Frontal cortex (tissue), 3 donors: ENCODE measurements at regions not wholly inside any gene's neighbourhood (a gene's known extent, or its start where the extent isn't known, plus 50 kb on each side); places are given as distances from the start of the nearest gene placed in this dataset.

Experiments used
- DNase-seq, 2 donors: peaks; one replicate each; pipeline ENCODE4 v3.0.0; 2012; ENCODE audit warnings: low spot score in 2 of 2
- FAIRE-seq: peaks from 2 replicates; lab custom pipeline; 2012; peaks lifted over from hg19 to GRCh38; lab: Jason Lieb, UNC
- donor health status: control.
- donor health status: control.
- donor health status: control.

- FAIRE-seq (no peak), DNase-seq (no peak)
Measured at GRCh38 chr4:18914182-18914581, 892.6 kb upstream of the LCORL start.

- DNase-seq: no peak
- no peak for FAIRE-seq
Measured at GRCh38 chr4:18894928-18895327, 873.4 kb upstream of the LCORL start.

DNA sequence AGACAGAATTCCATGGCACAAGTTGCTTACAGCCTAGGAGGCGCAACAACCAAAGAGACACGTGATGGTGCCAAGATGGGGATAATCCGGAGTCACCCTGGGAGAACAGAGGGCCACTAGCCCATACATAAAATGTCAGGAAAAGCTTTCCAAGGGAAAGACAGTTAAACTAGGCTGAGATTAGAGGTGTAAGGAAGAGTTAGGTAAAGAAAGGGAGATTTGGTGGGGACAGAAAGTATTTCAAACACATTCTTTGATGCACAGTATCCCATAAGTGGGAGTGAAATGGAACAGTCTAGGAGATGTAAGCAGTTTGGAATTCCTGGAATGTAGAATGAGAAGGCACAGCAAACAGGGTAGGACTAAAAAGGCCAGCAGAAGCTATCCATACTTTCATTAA lies 860.9 kb upstream of the LCORL start:
- DNase-seq: no peak
- FAIRE-seq: no peak

DNA sequence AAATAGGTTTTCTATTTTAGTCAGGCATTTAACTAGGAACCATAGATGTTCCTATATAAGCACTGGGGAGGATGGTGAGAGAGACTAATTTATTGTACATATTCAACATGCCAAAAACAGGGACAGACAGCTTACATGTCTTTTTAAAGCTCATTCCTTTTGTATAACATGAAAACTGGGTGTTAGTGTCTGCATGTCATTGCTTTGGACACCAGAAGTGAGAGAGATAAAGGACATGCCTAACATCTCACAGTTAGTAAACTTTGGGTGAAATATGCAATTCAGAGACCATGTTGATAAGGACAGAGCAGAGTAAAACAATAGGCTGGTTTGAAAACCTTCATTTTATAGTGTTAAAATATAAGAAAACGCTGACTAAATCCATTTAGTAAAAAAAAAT lies 860.0 kb upstream of the LCORL start:
- DNase-seq (no peak), FAIRE-seq (no peak)

GRCh38 chr4:18880871-18881270 lies 859.3 kb upstream of the LCORL start:
- DNase-seq: no peak

GRCh38 chr4:18878561-18878960 lies 857.0 kb upstream of the LCORL start:
- DNase-seq (no peak), FAIRE-seq (no peak)

More at GRCh38 chr4:18880871-18881270, 859.3 kb upstream of the LCORL start:
- no peak for FAIRE-seq

- no peak for FAIRE-seq
- no peak for DNase-seq
Measured at GRCh38 chr4:18869166-18869565, 847.6 kb upstream of the LCORL start.

DNA sequence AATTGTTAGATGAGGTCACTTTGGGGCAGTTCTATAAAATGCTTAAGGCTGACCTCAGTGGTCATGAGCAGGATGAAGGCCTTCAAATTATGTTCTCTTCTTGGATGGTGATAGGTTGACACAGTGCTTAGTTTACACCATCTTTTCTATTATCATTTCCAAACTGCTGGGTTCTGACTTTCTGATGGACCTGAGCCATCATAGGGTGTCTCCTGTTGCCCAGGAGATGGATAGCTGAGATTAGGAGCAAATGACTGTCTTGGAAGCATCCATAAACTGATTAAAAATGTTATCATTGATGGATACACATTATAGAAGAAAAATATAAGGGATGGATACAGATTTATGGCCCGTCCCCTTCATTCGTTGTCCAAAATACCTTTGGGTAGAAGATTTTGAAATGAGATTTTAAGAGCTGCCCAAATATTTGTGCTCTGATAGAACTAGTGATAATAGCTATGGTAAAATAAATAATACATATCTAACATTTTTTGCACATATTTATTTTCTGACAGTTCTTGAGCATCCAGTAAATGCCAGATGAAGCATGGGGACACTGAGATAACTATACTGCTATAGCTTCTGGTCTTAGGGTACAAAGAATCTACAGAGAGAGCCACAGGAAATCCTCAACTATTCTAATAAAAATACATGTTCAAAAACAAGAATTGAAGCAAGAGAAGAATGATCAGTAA lies 839.4 kb upstream of the LCORL start:
- no peak for FAIRE-seq

GRCh38 chr4:18859468-18859867 lies 837.9 kb upstream of the LCORL start:
- FAIRE-seq (no peak), DNase-seq (no peak)

More for the DNA sequence above, 839.4 kb upstream of the LCORL start:
- DNase-seq: no peak

DNA sequence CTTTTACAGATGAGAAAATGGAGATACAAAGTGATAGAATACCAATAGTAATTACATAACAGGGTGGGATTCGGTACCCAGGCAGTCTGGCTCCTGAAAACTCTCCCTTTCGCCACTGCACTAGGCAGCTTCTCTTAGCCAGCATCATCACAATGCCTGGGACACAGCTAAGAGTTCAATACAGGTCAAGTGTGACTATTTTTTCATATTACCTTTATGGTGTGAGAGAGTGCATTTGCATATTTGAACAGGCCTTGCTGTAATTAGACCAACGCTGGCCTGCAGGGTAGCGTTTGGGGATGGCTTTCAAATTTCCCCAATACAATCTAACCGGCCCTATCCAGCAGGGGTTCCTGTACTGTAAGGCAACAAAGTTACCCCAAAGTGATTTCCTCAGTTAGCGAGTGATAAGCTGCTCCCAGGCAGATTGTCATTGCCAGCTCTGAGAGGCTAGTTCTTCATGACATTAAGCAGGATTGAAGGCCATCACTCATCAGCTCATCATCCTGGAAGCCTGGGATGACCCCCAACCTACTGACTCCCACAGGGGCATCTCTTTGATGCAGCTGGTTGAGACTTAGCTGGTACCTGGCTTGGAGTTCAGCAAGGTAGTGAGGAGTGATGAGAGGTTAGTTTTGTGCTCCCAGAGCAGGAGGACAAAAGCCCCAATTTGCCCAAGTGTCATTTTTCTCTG lies 836.8 kb upstream of the LCORL start:
- DNase-seq: no peak
- no peak for FAIRE-seq

DNA sequence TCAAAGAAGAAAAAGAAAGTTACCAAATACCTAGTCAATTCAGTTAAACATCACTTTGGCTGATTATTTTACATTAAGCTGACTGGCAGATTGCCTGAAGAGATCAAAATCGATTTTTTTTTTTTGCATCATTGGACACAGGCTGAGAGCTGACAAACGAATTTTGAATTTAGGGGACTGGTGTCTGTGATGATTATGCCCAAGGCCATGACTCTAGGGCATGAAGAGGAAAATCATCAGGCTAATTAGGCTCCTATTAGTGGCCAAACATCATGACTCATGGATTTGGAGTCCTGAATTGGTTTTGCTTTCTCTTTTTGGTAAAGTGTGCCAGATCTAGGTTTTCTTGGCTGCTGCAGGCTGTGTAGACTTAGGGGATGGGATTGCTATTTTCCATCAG lies 829.3 kb upstream of the LCORL start:
- DNase-seq (no peak), FAIRE-seq (no peak)

DNA sequence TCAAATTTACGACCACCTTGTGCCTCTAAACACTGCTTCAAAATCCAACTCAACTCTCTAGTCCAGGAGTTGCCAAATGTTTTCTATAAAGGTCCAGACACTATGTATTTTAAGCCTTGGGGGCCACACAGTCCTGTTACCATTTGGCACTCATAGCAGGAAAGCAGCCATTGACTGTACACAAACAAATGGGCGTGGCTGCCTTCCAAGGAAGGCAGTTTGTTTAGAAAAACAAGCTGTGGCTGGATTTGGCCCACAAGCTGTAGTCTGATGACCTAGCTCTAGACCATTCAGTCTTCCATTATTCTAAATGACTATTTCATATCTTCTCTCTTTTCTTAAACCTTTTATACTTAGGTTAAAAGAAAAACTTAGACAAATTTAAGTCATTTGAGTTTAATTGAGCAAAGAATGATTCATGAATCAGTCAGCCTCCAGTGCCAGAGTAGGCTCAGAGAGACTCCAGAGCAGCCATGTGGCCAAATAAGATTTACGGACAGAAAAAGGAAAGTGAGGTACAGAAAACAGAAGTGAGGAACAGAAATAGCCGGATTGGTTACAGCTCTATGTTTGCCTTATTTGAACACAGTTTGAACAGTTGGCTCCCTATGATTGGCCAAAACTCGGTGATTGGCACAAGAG lies 825.8 kb upstream of the LCORL start:
- FAIRE-seq (no peak), DNase-seq (no peak)

DNA sequence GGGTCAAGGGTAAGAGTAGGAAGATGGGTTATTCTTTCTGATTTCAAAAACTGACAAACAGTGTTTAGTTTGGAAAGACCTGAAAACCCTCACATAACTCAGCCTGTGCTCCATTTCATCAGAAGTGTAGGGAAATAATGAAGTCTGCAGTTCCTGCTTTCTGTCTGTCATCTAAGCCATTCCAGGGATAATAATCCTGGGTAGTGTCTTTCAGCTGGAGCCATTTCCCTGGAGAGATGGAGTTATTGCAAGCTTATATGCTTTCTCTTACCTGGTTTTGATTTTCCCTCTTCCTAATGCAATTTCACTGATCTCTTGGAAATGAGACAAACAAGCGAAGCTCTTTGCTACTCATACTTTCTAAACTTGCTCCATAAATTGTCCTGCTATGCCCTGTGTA lies 824.8 kb upstream of the LCORL start:
- DNase-seq: no peak
- no peak for FAIRE-seq

DNA sequence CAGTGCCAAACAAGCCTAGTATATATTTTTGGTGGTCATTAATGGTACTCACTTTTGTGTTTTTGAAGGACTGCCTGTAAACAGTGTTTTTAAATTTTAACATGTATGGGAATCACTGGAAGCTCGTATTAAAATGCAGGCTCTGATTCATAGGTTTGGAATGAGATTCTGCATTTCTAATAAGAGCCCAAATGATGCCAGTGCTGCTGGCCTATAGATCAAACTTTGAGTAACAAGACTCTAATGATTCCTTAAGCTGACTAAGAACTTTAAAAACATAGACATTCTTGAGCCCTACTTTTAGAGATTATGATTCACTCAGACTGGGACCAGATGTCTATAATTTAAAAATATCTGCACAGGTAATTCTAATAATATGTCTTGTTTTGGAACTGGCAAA lies 823.2 kb upstream of the LCORL start:
- DNase-seq (no peak), FAIRE-seq (no peak)

DNA sequence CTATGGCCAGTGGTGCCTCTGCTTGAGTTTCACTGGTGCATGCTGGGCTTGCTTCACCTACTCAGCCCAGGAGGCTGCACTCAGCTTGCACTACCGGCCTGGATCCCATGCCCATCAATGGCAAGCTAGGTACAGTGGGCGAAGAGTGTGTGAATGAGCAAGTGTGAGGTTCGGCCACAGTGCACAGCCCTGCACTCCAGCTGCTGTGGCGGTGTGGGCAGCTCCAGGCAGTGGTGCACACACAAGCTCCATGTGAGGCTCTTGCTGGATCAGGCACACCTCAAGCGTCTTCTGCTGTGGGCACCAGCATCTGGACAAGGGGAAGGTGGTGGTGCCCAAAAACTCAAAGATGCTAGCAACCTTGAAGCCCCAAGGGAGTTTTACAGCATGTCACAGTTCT lies 820.9 kb upstream of the LCORL start:
- FAIRE-seq (no peak), DNase-seq (no peak)

GRCh38 chr4:18840481-18840880 lies 818.9 kb upstream of the LCORL start:
- FAIRE-seq: no peak
- DNase-seq: no peak

DNA sequence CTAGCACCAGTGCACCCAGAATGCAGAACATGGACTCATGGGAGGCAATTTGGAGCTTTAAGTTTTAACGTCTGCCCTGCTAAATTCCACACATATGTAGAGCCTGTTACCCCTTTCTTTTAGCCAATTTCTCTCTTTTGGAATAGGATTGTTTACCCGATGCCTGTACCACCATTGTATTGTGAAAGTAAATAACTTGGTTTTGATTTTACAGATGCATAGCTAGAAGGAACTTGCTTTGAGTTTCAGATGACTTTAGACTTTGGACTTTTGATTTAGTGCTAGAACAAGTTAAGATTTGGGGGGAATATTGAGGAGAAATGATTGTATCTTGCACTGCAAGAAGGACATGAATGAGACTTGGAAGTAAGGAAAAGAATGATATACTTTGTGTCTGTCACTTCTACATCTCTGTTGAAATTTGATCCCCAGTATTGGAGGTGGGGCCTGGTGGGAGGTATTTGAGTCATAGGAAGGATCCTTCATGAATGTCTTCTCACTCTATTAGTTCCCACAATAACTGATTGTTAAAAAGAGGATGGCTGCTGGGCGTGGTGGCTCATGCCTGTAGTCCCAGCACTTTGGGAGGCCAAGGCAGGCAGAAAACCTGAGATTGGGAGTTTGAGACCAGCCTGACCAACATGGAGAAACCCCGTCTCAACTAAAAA lies 794.8 kb upstream of the LCORL start:
- DNase-seq (no peak), FAIRE-seq (no peak)

GRCh38 chr4:18815779-18816173 lies 794.2 kb upstream of the LCORL start:
- no peak for FAIRE-seq
- DNase-seq: no peak

DNA sequence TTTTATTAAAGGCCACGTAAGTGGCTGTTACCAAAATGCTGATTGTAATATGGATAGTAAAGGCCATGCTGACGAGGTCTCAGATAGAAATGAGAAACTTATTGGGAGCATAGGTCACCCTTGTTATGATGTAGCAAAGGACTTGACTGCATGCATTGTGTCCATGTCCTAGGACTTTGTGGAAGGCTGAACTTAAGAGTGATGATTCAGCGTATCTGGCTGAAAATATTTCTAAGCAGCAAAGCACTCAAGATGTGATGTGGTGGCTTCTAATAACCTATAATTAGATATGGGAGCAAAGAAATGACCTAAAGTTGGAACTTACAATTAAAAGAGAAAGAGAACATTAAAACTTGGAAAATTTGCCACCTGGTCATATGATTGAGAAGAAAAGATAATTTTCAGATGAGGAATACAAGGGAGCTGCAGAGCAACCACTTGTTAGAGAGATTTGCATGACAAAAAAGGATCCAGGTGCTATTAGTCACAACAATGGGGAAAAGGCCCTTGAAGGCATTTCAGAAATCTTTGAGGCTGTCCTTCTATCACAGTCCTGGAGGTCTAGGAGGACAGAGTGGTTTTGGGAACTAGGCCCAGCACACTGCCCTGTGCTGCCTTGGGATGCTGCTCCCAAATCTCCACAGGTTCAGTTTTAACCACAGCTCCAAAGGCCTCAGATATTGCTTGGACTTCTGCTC lies 793.7 kb upstream of the LCORL start:
- no peak for DNase-seq
- FAIRE-seq: no peak

DNA sequence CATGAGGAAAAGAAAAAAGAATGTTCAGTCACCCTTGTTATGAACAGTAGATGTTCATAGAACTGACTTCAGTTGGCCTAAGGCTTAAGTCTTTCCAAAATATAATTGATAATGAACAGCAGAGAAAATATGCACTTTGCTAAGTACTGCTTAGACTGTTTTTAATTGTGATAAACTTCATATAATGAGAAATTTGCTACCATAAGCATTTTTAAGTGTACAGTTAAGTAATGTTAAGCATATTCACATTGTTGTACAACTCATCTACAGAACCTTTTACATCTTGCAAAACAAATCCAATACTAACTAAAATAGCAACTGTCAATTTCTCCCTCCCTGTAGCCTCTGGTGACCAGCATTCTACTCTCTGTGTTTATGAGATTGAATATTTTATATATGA lies 792.2 kb upstream of the LCORL start:
- FAIRE-seq (no peak), DNase-seq (no peak)
